NT2/D1 (cell line): ENCODE measurements at regions not wholly inside any gene's neighbourhood (a gene's known extent, or its start where the extent isn't known, plus 50 kb on each side); places are given as distances from the start of the nearest gene placed in this dataset.

ENCODE experiments used
- SUZ12 ChIP-seq: IDR thresholded peaks from 2 replicates; pipeline ENCODE4 v1.6.1; 2011; ENCODE audit not compliant: insufficient read length, insufficient read depth; ENCODE audit errors: extremely low read depth
- YY1 ChIP-seq: IDR thresholded peaks from 2 replicates; pipeline ENCODE4 v1.6.1; 2011; ENCODE audit not compliant: insufficient read length, insufficient read depth
- ZNF274 ChIP-seq: IDR thresholded peaks from 2 replicates; pipeline ENCODE4 v1.6.1; 2011; ENCODE audit warnings: mild to moderate bottlenecking, low read depth, low read length

GRCh38 chr6:14309516-14309915, 191.9 kb downstream of the CD83 start:
- no peak for TF ChIP-seq YY1
- TF ChIP-seq SUZ12 = no peak
- TF ChIP-seq ZNF274 = no peak
